Neural cell (in vitro differentiated cells): ENCODE measurements at regions not wholly inside any gene's neighbourhood (a gene's known extent, or its start where the extent isn't known, plus 50 kb on each side); places are given as distances from the start of the nearest gene placed in this dataset.

Experiments used
- H2AFZ ChIP-seq: fragments of 200-600, 300-800 bp; sonication (generic), shearing (Covaris generic); 2 replicates; pipeline ENCODE4 v1.6.0; 2014; ENCODE audit warnings: low read depth, mild to moderate bottlenecking, antibody characterized with exemption, low read length, moderate library complexity
- H3F3A ChIP-seq: fragments of 200-600 bp; shearing (Covaris generic); 2 replicates; pipeline ENCODE4 v1.6.1; 2016; ENCODE audit warnings: mild to moderate bottlenecking, moderate library complexity, mixed read lengths, antibody characterized with exemption, low read length; ENCODE audit not compliant: insufficient read depth, poor library complexity, severe bottlenecking
- H3K27ac ChIP-seq: fragments of 200-600, 300-800 bp; sonication (generic), shearing (Covaris generic); 2 replicates; pipeline ENCODE4 v1.5.1; 2014; ENCODE audit warnings: mild to moderate bottlenecking, low read length, moderate library complexity
- H3K27me3 ChIP-seq: fragments of 300-800, 200-600 bp; sonication (generic), shearing (Covaris generic); 2 replicates; pipeline ENCODE4 v1.6.0; 2014; ENCODE audit warnings: mild to moderate bottlenecking, low read depth, low read length, moderate library complexity; ENCODE audit not compliant: insufficient read depth
- H3K36me3 ChIP-seq: fragments of 300-800, 200-600 bp; sonication (generic), shearing (Covaris generic); 2 replicates; pipeline ENCODE4 v1.5.1; 2014; ENCODE audit warnings: mild to moderate bottlenecking, antibody characterized with exemption, low read length, moderate library complexity; ENCODE audit not compliant: insufficient read depth
- H3K4me2 ChIP-seq: fragments of 300-800, 200-600 bp; sonication (generic), shearing (Covaris generic); 2 replicates; pipeline ENCODE4 v1.6.0; 2014; ENCODE audit warnings: mild to moderate bottlenecking, low read length
- H3K4me3 ChIP-seq: fragments of 300-800, 200-600 bp; sonication (generic), shearing (Covaris generic); 2 replicates; pipeline ENCODE4 v1.5.1; 2014; ENCODE audit warnings: mild to moderate bottlenecking, low read length, moderate library complexity
- H3K79me2 ChIP-seq: fragments of 200-600 bp; shearing (Covaris generic); replicated peaks from 2 replicates; pipeline ENCODE4 v1.6.0; 2014; ENCODE audit warnings: mild to moderate bottlenecking, low read length, moderate library complexity; ENCODE audit not compliant: insufficient read depth
- H3K9ac ChIP-seq: fragments of 300-800, 200-600 bp; sonication (generic), shearing (Covaris generic); 2 replicates; pipeline ENCODE4 v1.6.1; 2016; ENCODE audit warnings: mild to moderate bottlenecking, low read length, mixed read lengths
- H3K9me2 ChIP-seq: fragments of 200-600 bp; shearing (Covaris generic); 2 replicates; pipeline ENCODE4 v1.6.1; 2016; ENCODE audit warnings: mild to moderate bottlenecking, low read length, mixed read lengths; ENCODE audit not compliant: insufficient read depth
- H3K9me3 ChIP-seq: fragments of 200-600, 300-800 bp; sonication (generic), shearing (Covaris generic); 2 replicates; pipeline ENCODE4 v1.6.1; 2016; ENCODE audit warnings: mild to moderate bottlenecking, mixed run types, low read length, moderate library complexity, mixed read lengths
- H4K20me1 ChIP-seq: fragments of 200-600 bp; shearing (Covaris generic); 2 replicates; pipeline ENCODE4 v1.6.1; 2016; ENCODE audit warnings: mild to moderate bottlenecking, mixed run types; ENCODE audit not compliant: insufficient read depth
- EP300 ChIP-seq: fragments of 450-650 bp; conservative IDR thresholded peaks from 2 replicates; pipeline ENCODE4 v1.6.1; 2014; ENCODE audit warnings: antibody characterized with exemption, mild to moderate bottlenecking, moderate library complexity; ENCODE audit not compliant: poor library complexity, severe bottlenecking
- EZH2 ChIP-seq: fragments of 200-600, 300-800 bp; shearing (Covaris generic), sonication (generic); IDR thresholded peaks from 2 replicates; pipeline ENCODE4 v1.6.1; 2014; ENCODE audit warnings: antibody characterized with exemption, low read length, borderline replicate concordance, mild to moderate bottlenecking; ENCODE audit not compliant: insufficient read depth, poor library complexity, severe bottlenecking
- MXI1 ChIP-seq: fragments of 450-650 bp; conservative IDR thresholded peaks from 2 replicates; pipeline ENCODE4 v1.6.1; 2014; ENCODE audit warnings: antibody characterized with exemption, mild to moderate bottlenecking; ENCODE audit not compliant: poor library complexity, severe bottlenecking
- POLR2AphosphoS5 ChIP-seq: IDR thresholded peaks from 2 replicates; pipeline ENCODE4 v1.6.1; 2012
- RAD21 ChIP-seq: fragments of 450-650 bp; conservative IDR thresholded peaks from 2 replicates; pipeline ENCODE4 v1.6.1; 2014; ENCODE audit warnings: antibody characterized with exemption, mild to moderate bottlenecking, moderate library complexity
- SMC3 ChIP-seq: fragments of 450-650 bp; conservative IDR thresholded peaks from 2 replicates; pipeline ENCODE4 v1.6.1; 2014; ENCODE audit warnings: antibody characterized with exemption, mild to moderate bottlenecking, moderate library complexity; ENCODE audit not compliant: poor library complexity
- TAF1 ChIP-seq: IDR thresholded peaks from 2 replicates; pipeline ENCODE4 v1.6.1; 2012; ENCODE audit warnings: low read depth
- TF ChIP-seq, protein P1 (sequence below): fragments of 450-650 bp; IDR thresholded peaks from 2 replicates; pipeline ENCODE4 v1.5.1; 2014; ENCODE audit warnings: antibody characterized with exemption, mild to moderate bottlenecking, moderate library complexity; ENCODE audit not compliant: poor library complexity, severe bottlenecking
- TF ChIP-seq, protein P2 (sequence below): IDR thresholded peaks from 2 replicates; pipeline ENCODE4 v1.6.1; 2012; ENCODE audit warnings: borderline replicate concordance

DNA sequence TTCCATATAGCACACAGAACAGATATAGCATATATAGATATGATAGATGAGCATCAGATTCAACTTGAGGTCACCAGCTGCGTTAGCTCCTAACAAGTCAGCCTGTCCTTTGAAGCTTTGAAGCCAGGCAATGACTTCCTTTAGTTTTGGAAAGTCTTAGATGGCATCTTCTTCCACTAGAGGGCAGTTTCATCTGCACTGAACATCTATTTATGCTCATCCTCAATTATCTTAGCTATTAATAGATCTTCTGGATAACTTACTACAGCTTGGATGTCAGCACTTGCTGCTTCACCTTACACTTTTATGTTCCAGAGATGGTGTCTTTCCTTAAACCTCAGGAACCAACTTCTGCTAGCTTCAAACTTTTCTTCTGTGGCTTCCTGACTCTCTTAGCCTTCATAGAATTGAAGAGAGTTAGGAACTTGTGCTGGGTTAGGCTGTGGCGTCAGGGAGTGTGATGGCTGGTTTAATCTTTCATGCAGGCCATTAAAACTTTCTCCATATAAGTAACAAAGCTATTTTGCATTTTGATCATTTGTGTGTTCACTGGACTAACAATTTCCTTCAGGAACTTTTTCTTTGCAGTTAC, 1401.4 kb downstream of the EFNA5 start:
- no peaks in the 10 kb centered on the region for H3K9me3 ChIP-seq
- H3K27ac ChIP-seq = no peak overlapping the region
- no peak overlapping the region for H3K4me3 ChIP-seq
- no peak overlapping the region for H2AFZ ChIP-seq
- no peaks in the 10 kb centered on the region for H3K79me2 ChIP-seq
- no peaks in the 10 kb centered on the region for H3K36me3 ChIP-seq
- H3K27me3 ChIP-seq = no peaks in the 10 kb centered on the region
- no peak overlapping the region for H3K4me2 ChIP-seq
- no peak for TF ChIP-seq RAD21
- TF ChIP-seq, protein P1, sequence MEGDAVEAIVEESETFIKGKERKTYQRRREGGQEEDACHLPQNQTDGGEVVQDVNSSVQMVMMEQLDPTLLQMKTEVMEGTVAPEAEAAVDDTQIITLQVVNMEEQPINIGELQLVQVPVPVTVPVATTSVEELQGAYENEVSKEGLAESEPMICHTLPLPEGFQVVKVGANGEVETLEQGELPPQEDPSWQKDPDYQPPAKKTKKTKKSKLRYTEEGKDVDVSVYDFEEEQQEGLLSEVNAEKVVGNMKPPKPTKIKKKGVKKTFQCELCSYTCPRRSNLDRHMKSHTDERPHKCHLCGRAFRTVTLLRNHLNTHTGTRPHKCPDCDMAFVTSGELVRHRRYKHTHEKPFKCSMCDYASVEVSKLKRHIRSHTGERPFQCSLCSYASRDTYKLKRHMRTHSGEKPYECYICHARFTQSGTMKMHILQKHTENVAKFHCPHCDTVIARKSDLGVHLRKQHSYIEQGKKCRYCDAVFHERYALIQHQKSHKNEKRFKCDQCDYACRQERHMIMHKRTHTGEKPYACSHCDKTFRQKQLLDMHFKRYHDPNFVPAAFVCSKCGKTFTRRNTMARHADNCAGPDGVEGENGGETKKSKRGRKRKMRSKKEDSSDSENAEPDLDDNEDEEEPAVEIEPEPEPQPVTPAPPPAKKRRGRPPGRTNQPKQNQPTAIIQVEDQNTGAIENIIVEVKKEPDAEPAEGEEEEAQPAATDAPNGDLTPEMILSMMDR = no peak
- TF ChIP-seq, protein P2, sequence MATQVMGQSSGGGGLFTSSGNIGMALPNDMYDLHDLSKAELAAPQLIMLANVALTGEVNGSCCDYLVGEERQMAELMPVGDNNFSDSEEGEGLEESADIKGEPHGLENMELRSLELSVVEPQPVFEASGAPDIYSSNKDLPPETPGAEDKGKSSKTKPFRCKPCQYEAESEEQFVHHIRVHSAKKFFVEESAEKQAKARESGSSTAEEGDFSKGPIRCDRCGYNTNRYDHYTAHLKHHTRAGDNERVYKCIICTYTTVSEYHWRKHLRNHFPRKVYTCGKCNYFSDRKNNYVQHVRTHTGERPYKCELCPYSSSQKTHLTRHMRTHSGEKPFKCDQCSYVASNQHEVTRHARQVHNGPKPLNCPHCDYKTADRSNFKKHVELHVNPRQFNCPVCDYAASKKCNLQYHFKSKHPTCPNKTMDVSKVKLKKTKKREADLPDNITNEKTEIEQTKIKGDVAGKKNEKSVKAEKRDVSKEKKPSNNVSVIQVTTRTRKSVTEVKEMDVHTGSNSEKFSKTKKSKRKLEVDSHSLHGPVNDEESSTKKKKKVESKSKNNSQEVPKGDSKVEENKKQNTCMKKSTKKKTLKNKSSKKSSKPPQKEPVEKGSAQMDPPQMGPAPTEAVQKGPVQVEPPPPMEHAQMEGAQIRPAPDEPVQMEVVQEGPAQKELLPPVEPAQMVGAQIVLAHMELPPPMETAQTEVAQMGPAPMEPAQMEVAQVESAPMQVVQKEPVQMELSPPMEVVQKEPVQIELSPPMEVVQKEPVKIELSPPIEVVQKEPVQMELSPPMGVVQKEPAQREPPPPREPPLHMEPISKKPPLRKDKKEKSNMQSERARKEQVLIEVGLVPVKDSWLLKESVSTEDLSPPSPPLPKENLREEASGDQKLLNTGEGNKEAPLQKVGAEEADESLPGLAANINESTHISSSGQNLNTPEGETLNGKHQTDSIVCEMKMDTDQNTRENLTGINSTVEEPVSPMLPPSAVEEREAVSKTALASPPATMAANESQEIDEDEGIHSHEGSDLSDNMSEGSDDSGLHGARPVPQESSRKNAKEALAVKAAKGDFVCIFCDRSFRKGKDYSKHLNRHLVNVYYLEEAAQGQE = no peak
- TF ChIP-seq EZH2 = no peak
- TF ChIP-seq SMC3 = no peak
- H4K20me1 ChIP-seq = no peaks in the 10 kb centered on the region
- H3F3A ChIP-seq = no peaks in the 10 kb centered on the region
- no peaks in the 10 kb centered on the region for H3K9me2 ChIP-seq
- no peak overlapping the region for H3K9ac ChIP-seq

DNA sequence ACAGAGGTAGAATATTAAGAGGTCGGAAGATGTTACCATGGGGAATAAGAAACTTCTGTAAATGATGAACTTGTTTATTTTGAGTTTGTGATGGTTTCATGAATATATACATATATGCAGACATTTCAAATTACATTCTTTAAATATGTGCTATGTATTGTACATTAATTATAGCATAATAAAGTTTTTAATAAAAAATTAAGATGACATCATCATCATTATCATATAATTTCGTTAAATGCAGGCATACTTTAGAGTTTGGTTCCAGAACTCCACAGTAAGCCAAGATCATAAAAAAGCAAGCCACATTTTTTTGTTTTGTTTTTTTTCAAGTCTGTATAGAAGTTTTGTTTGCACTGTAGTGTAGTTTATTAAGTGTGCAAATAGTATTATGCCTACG, 1403.5 kb downstream of the EFNA5 start:
- H3K79me2 ChIP-seq = no peaks in the 10 kb centered on the region
- no peaks in the 10 kb centered on the region for H3K9me2 ChIP-seq
- no peak overlapping the region for H3K9ac ChIP-seq
- no peak overlapping the region for H3K27ac ChIP-seq
- H3K4me2 ChIP-seq = no peak overlapping the region
- no peaks in the 10 kb centered on the region for H3F3A ChIP-seq
- TF ChIP-seq, protein P2 = no peak
- TF ChIP-seq, protein P1 = no peak
- TF ChIP-seq SMC3 (no peak), TAF1 (no peak), MXI1 (no peak), EZH2 (no peak), RAD21 (no peak), POLR2AphosphoS5 (no peak), EP300 (no peak)
- no peaks in the 10 kb centered on the region for H4K20me1 ChIP-seq
- H3K9me3 ChIP-seq = no peaks in the 10 kb centered on the region
- no peak overlapping the region for H2AFZ ChIP-seq
- H3K27me3 ChIP-seq = no peaks in the 10 kb centered on the region
- H3K4me3 ChIP-seq = no peak overlapping the region
- no peaks in the 10 kb centered on the region for H3K36me3 ChIP-seq
